Natural killer cell (primary cell): ENCODE measurements at regions not wholly inside any gene's neighbourhood (a gene's known extent, or its start where the extent isn't known, plus 50 kb on each side); places are given as distances from the start of the nearest gene placed in this dataset.

Experiments used
- ATAC-seq, 3 donors: fragments of 150-1000 bp in 2 of 3; fragments of 200-7000 bp in 1 of 3; cut with Tn5 transposase; 1 replicate in 1 of 3; 2 replicates in 2 of 3; pipeline ENCODE4 v1.10.0; 2021; ENCODE audit warnings: mild to moderate bottlenecking in 2 of 3, moderate library complexity in 2 of 3
- DNase-seq, 2 donors: peaks; one replicate each; pipeline versions ENCODE4 v3.0.0 to v3.0.0-alpha.2; 2013 to 2021; ENCODE audit warnings: mixed read lengths in 1 of 2
- H3K27ac ChIP-seq: one replicate; pipeline ENCODE4 v1.5.1; 2013; ENCODE audit warnings: mild to moderate bottlenecking, low read length
- H3K27me3 ChIP-seq: one replicate; pipeline ENCODE4 v1.6.1; 2013; ENCODE audit warnings: low read length; ENCODE audit not compliant: control insufficient read depth, insufficient read depth
- H3K36me3 ChIP-seq: one replicate; pipeline ENCODE4 v1.6.1; 2013; ENCODE audit warnings: low read length; ENCODE audit not compliant: control insufficient read depth, insufficient read depth
- H3K4me1 ChIP-seq: one replicate; pipeline ENCODE4 v1.6.1; 2013; ENCODE audit warnings: low read length; ENCODE audit not compliant: control insufficient read depth, insufficient read depth
- H3K4me3 ChIP-seq: one replicate; pipeline ENCODE4 v1.5.1; 2013; ENCODE audit warnings: low read length
- H3K9me3 ChIP-seq: one replicate; pipeline ENCODE4 v1.6.1; 2013; ENCODE audit warnings: low read length; ENCODE audit not compliant: control insufficient read depth, insufficient read depth
- H3K27ac Mint-ChIP-seq, 2 donors: one replicate each; pipeline ENCODE4 v1.8.0; 2022; ENCODE audit warnings: mild to moderate bottlenecking in 2 of 2, mixed read lengths in 2 of 2, moderate library complexity in 1 of 2
- H3K27me3 Mint-ChIP-seq, 2 donors: one replicate each; pipeline ENCODE4 v1.8.0; 2022; ENCODE audit warnings: low read depth in 2 of 2, mixed read lengths in 2 of 2
- H3K36me3 Mint-ChIP-seq: one replicate; pipeline ENCODE4 v1.8.0; 2022; ENCODE audit warnings: mixed read lengths
- H3K4me1 Mint-ChIP-seq, 2 donors: one replicate each; pipeline ENCODE4 v1.8.0; 2022; ENCODE audit warnings: mixed read lengths in 2 of 2
- H3K4me3 Mint-ChIP-seq: one replicate; pipeline ENCODE4 v1.8.0; 2022; ENCODE audit warnings: mild to moderate bottlenecking, moderate library complexity, mixed read lengths
- H3K9me3 Mint-ChIP-seq, 2 donors: one replicate each; pipeline ENCODE4 v1.8.0; 2022; ENCODE audit warnings: mixed read lengths in 2 of 2
- CTCF ChIP-seq: fragments of 200-600 bp; IDR thresholded peaks from one replicate; pipeline ENCODE4 v1.8.0; 2022; ENCODE audit warnings: antibody characterized with exemption
- WGBS: methylation state at CpG from one replicate; pipeline ENCODE4 v1.1.7; 2013; ENCODE audit warnings: missing lambda C conversion rate; ENCODE audit not compliant: insufficient coverage; 5-methylcytosine and 5-hydroxymethylcytosine counted together
- intact Hi-C: fragments of 100-400 bp; cut with micrococcal nuclease; formaldehyde crosslinking; loops from one replicate; pipeline ENCODE4 v1.14.2; 2022

- intact Hi-C loops: no loop called here
- no peak for TF ChIP-seq CTCF
- no peak overlapping the region for H3K27ac ChIP-seq
- no peaks in the 10 kb centered on the region for H3K36me3 ChIP-seq
- H3K27me3 ChIP-seq: no peaks in the 10 kb centered on the region
- ATAC-seq: no peak
- no peaks in the 10 kb centered on the region for H3K9me3 ChIP-seq
- H3K4me1 ChIP-seq: peaks cover 15% of the 10 kb centered on the region
- 94% methylated on average over 3 of the region's 3 CpGs for WGBS
- H3K9me3 Mint-ChIP-seq: no peaks in the 10 kb centered on the region
- DNase-seq: no peak
- no peaks in the 10 kb centered on the region for H3K36me3 Mint-ChIP-seq
- no peak overlapping the region for H3K27ac Mint-ChIP-seq
- peaks cover 0 to 6% of the 10 kb centered on the region in 2 donors for H3K27me3 Mint-ChIP-seq
- H3K4me1 Mint-ChIP-seq: peaks cover 26 to 34% of the 10 kb centered on the region in 2 donors
- no peak overlapping the region for H3K4me3 Mint-ChIP-seq
- H3K4me3 ChIP-seq: no peak overlapping the region
Measured at GRCh38 chr6:111983193-111983592, 70.7 kb upstream of the CCN6 start.

- Mint-ChIP-seq H3K27ac (peak overlapping the region in 1 of 2 donors; percentile 77), H3K27me3 (peaks cover 0 to 6% of the 10 kb centered on the region in 2 donors), H3K4me3 (no peak overlapping the region), H3K36me3 (no peaks in the 10 kb centered on the region), H3K9me3 (no peaks in the 10 kb centered on the region), H3K4me1 (peaks cover 34 to 41% of the 10 kb centered on the region in 2 donors)
- Histone ChIP-seq H3K27me3 (no peaks in the 10 kb centered on the region), H3K4me3 (no peak overlapping the region), H3K36me3 (no peaks in the 10 kb centered on the region), H3K27ac (no peak overlapping the region), H3K4me1 (peaks cover 19% of the 10 kb centered on the region), H3K9me3 (no peaks in the 10 kb centered on the region)
- intact Hi-C loops: no loop called here
- no peak for TF ChIP-seq CTCF
- ATAC-seq (peak in 1 of 3 donors; percentile 36), DNase-seq (no peak)
- WGBS: 96% methylated on average over 3 of the region's 4 CpGs
Measured at GRCh38 chr6:111984081-111984480, 69.8 kb upstream of the CCN6 start.

GRCh38 chr6:111984516-111985201 lies 69.2 kb upstream of the CCN6 start:
- H3K27ac Mint-ChIP-seq: peak overlapping the region; percentile 44 to 77
- 72% methylated on average over 5 of the region's 5 CpGs for WGBS
- Histone ChIP-seq H3K4me1 (peaks cover 25% of the 10 kb centered on the region), H3K9me3 (no peaks in the 10 kb centered on the region), H3K27ac (peak overlapping the region; percentile 5), H3K4me3 (no peak overlapping the region), H3K27me3 (no peaks in the 10 kb centered on the region), H3K36me3 (no peaks in the 10 kb centered on the region)
- no peaks in the 10 kb centered on the region for H3K9me3 Mint-ChIP-seq
- DNase-seq: no peak
- TF ChIP-seq CTCF: no peak
- ATAC-seq: no peak
- peaks cover 0 to 2% of the 10 kb centered on the region in 2 donors for H3K27me3 Mint-ChIP-seq
- H3K36me3 Mint-ChIP-seq: no peaks in the 10 kb centered on the region
- intact Hi-C loops: no loop called here
- peaks cover 40 to 46% of the 10 kb centered on the region in 2 donors for H3K4me1 Mint-ChIP-seq
- no peak overlapping the region for H3K4me3 Mint-ChIP-seq
